OCI-LY3 (cell line): ENCODE measurements at regions not wholly inside any gene's neighbourhood (a gene's known extent, or its start where the extent isn't known, plus 50 kb on each side); places are given as distances from the start of the nearest gene placed in this dataset.

Experiments used
- CTCF ChIP-seq: fragments of 200-600, 300-600 bp; sonication (generic); IDR thresholded peaks from 2 replicates; pipeline ENCODE4 v1.5.1; 2014; ENCODE audit warnings: antibody characterized with exemption, low read length, low read depth
- EZH2phosphoT487 ChIP-seq: fragments of 200-600 bp; shearing (Covaris generic); IDR thresholded peaks from 2 replicates; pipeline ENCODE4 v1.6.1; 2018; ENCODE audit warnings: antibody characterized with exemption, mixed run types, low read depth

- peak; percentile 51 for TF ChIP-seq CTCF
- TF ChIP-seq EZH2phosphoT487: no peak
These were observed 65.1 kb upstream of the SLCO1B1 start for GRCh38 chr12:21065845-21066244.
